ENCODE measurements at regions not wholly inside any gene's neighbourhood (a gene's known extent, or its start where the extent isn't known, plus 50 kb on each side); places are given as distances from the start of the nearest gene placed in this dataset. TPM values are rescaled to one million over a fixed set of nuclear protein-coding genes. Genes with fewer than 3 reads are reported as not detected.

DNA sequence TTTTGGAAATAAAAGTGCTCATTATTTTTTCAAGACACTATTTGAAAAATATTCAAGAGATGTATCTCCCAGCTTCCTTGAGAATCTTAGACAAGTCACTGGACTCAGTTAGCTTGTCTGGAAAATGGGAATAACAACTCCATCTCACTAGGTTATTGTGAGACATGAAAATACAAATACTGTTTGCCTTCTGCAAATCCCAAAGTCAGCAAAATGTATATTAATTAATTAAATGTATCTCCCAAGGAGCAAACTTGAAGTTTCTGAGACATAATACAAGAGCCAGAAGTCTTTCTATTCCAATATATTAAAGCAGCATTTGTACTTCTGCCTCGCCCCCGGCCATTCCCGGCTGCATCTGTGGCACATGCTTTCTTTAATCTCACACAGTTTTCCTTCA, 54.6 kb upstream of the ID4 start:
- intact Hi-C loops (cut with DNase I): no loop called here
- no peak for ATAC-seq
- Histone ChIP-seq H3K4me3 (no peak overlapping the region), H3K36me3 (replicated peaks in 1 of 2; ENCODE audit: insufficient read depth in 1 of 2, low read depth in 2 of 2) (no peaks in the 10 kb centered on the region), H3K9me3 (no peaks in the 10 kb centered on the region), H3K27me3 (no peaks in the 10 kb centered on the region), H3K4me1 (no peaks in the 10 kb centered on the region), H3K27ac (no peak overlapping the region)
- WGBS, 2 donors: 75 to 94% methylated on average over 3 of the region's 3 CpGs
- no peak for DNase-seq
- no peak for TF ChIP-seq POLR2A (IDR thresholded peaks at IDR 0.05)
- TF ChIP-seq, protein P1, sequence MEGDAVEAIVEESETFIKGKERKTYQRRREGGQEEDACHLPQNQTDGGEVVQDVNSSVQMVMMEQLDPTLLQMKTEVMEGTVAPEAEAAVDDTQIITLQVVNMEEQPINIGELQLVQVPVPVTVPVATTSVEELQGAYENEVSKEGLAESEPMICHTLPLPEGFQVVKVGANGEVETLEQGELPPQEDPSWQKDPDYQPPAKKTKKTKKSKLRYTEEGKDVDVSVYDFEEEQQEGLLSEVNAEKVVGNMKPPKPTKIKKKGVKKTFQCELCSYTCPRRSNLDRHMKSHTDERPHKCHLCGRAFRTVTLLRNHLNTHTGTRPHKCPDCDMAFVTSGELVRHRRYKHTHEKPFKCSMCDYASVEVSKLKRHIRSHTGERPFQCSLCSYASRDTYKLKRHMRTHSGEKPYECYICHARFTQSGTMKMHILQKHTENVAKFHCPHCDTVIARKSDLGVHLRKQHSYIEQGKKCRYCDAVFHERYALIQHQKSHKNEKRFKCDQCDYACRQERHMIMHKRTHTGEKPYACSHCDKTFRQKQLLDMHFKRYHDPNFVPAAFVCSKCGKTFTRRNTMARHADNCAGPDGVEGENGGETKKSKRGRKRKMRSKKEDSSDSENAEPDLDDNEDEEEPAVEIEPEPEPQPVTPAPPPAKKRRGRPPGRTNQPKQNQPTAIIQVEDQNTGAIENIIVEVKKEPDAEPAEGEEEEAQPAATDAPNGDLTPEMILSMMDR (IDR thresholded peaks at IDR 0.05): no peak

MicroRNA genes in the stretch of these regions (microRNA counts, 767-probe panel; counts per million panel counts)
- microRNA hsa-miR-548a-3p: 0 to 736 counts per million in 2 donors

Small RNA genes lying in the stretch of these regions (microRNA-seq; reads per million reads assigned to microRNA genes)
- gene MIR548A1 (ENCODE audit: borderline number of aligned reads in 2 of 2, borderline replicate concordance in 2 of 2): 0 reads per million in 2 donors

Small RNA genes lying in the stretch of these regions (small RNA-seq; reads per million reads assigned to genes)
- gene MIR548A1 (not detected), gene RNA5SP205 (not detected), gene RNU6-801P (not detected)
